HEK293 (cell line): ENCODE measurements at regions not wholly inside any gene's neighbourhood (a gene's known extent, or its start where the extent isn't known, plus 50 kb on each side); places are given as distances from the start of the nearest gene placed in this dataset.

Experiments
- CTCF ChIA-PET: fragments of 350-600 bp; formaldehyde crosslinking; extraction: SDS; loops from one replicate; lab custom pipeline; 2021; ENCODE audit warnings: antibody characterized with exemption; lab: Yijun Ruan, JAX
- POLR2A ChIA-PET: fragments of 300-600 bp; formaldehyde crosslinking; extraction: SDS; loops from one replicate; lab custom pipeline; 2020; ENCODE audit warnings: antibody characterized with exemption, inconsistent platforms; lab: Yijun Ruan, JAX
- H3K27ac ChIP-seq: fragments of 200-500 bp; sonication (Bioruptor generic); 2 replicates; pipeline ENCODE4 v1.5.1; 2014; ENCODE audit warnings: low read depth, low read length, control low read depth, inconsistent platforms; ENCODE audit errors: extremely low read depth
- H3K36me3 ChIP-seq, 2 experiments: fragments of 200-500 bp in 1 of 2; sonication (Bioruptor generic) in 1 of 2; 1 replicate in 1 of 2; 2 replicates in 1 of 2; pipeline ENCODE4 v1.5.1; 2014 to 2017; ENCODE audit warnings: inconsistent platforms in 2 of 2, low read length in 2 of 2; ENCODE audit not compliant: control insufficient read depth in 2 of 2, insufficient read depth in 1 of 2
- H3K4me1 ChIP-seq: fragments of 200-500 bp; sonication (Bioruptor generic); 2 replicates; pipeline ENCODE4 v1.5.1; 2014; ENCODE audit warnings: mild to moderate bottlenecking, low read length, inconsistent platforms; ENCODE audit not compliant: control insufficient read depth, insufficient read depth
- H3K4me3 ChIP-seq: 2 replicates; pipeline ENCODE4 v1.5.1; 2011; ENCODE audit warnings: low read depth, mild to moderate bottlenecking, control low read depth, low read length, moderate library complexity
- H3K9me3 ChIP-seq: fragments of 200-500 bp; sonication (Bioruptor generic); 2 replicates; pipeline ENCODE4 v1.5.1; 2014; ENCODE audit warnings: low read depth, low read length, inconsistent platforms; ENCODE audit not compliant: control insufficient read depth, insufficient read depth
- EGR2 ChIP-seq: fragments of 450-650 bp; formaldehyde crosslinking; IDR thresholded peaks from 2 replicates; pipeline ENCODE4 v1.5.1; 2016; ENCODE audit warnings: low read depth, missing biosample characterization, missing genetic modification characterization
- OSR2 ChIP-seq: fragments of 450-650 bp; formaldehyde crosslinking; IDR thresholded peaks from 2 replicates; pipeline ENCODE4 v1.5.1; 2016; ENCODE audit warnings: missing biosample characterization, missing genetic modification characterization
- SCRT2 ChIP-seq: fragments of 450-650 bp; formaldehyde crosslinking; IDR thresholded peaks from 2 replicates; pipeline ENCODE4 v1.5.1; 2016; ENCODE audit warnings: missing biosample characterization, missing genetic modification characterization
- ZBTB17 ChIP-seq: fragments of 450-650 bp; formaldehyde crosslinking; IDR thresholded peaks from 2 replicates; pipeline ENCODE4 v1.5.1; 2016; ENCODE audit warnings: missing biosample characterization, missing genetic modification characterization
- ZNF184 ChIP-seq: fragments of 450-650 bp; IDR thresholded peaks from 2 replicates; pipeline ENCODE4 v1.5.1; 2018; ENCODE audit warnings: missing biosample characterization, mild to moderate bottlenecking, missing genetic modification characterization
- ZNF335 ChIP-seq: fragments of 450-650 bp; formaldehyde crosslinking; conservative IDR thresholded peaks from 2 replicates; pipeline ENCODE4 v1.5.1; 2016; ENCODE audit warnings: missing biosample characterization, missing genetic modification characterization
- ZNF350 ChIP-seq: fragments of 450-650 bp; formaldehyde crosslinking; IDR thresholded peaks from 2 replicates; pipeline ENCODE4 v1.5.0; 2017; ENCODE audit warnings: missing biosample characterization, mild to moderate bottlenecking, missing genetic modification characterization
- ZNF571 ChIP-seq: fragments of 450-650 bp; formaldehyde crosslinking; IDR thresholded peaks from 2 replicates; pipeline ENCODE4 v1.5.0; 2017; ENCODE audit warnings: missing biosample characterization, missing genetic modification characterization
- ZNF629 ChIP-seq: fragments of 450-650 bp; formaldehyde crosslinking; IDR thresholded peaks from 2 replicates; pipeline ENCODE4 v1.5.1; 2017; ENCODE audit warnings: missing biosample characterization, missing genetic modification characterization
- ZSCAN16 ChIP-seq: fragments of 450-650 bp; formaldehyde crosslinking; IDR thresholded peaks from 2 replicates; pipeline ENCODE4 v1.5.1; 2016; ENCODE audit warnings: missing biosample characterization, missing genetic modification characterization
- TF ChIP-seq, protein P1 (sequence below): fragments of 450-650 bp; formaldehyde crosslinking; conservative IDR thresholded peaks from 2 replicates; pipeline ENCODE4 v1.5.1; 2016; ENCODE audit warnings: low read depth, missing biosample characterization, missing genetic modification characterization
- TF ChIP-seq, protein P2 (sequence below): fragments of 450-650 bp; formaldehyde crosslinking; IDR thresholded peaks from 2 replicates; pipeline ENCODE4 v1.5.1; 2016; ENCODE audit warnings: missing biosample characterization, missing genetic modification characterization

- H3K4me1 ChIP-seq = no peaks in the 10 kb centered on the region
- H3K9me3 ChIP-seq = no peaks in the 10 kb centered on the region
- no peaks in the 10 kb centered on the region for H3K36me3 ChIP-seq
- no peak overlapping the region for H3K27ac ChIP-seq
- no peak for TF ChIP-seq EGR2 (tag by site-specific recombination)
- ChIA-PET POLR2A (interaction anchor here (0.7 kb wide), 1 partner anchor 698 kb away, joined by 3 read pairs; no protein-coding TSS in a partner anchor), CTCF (interaction anchor here (0.7 kb wide), 1 partner anchor 48 kb away, joined by 3 read pairs; no protein-coding TSS in a partner anchor)
- H3K4me3 ChIP-seq = no peak overlapping the region
These were observed 177.8 kb downstream of the EDN1 start for GRCh38 chr6:12467706-12468670.

GRCh38 chr6:12472601-12473038 lies 182.5 kb downstream of the EDN1 start:
- Histone ChIP-seq H3K27ac (no peak overlapping the region), H3K4me1 (no peaks in the 10 kb centered on the region), H3K4me3 (no peak overlapping the region), H3K9me3 (no peaks in the 10 kb centered on the region), H3K36me3 (no peaks in the 10 kb centered on the region)
- POLR2A ChIA-PET = no interaction called here
- TF ChIP-seq, protein P1, sequence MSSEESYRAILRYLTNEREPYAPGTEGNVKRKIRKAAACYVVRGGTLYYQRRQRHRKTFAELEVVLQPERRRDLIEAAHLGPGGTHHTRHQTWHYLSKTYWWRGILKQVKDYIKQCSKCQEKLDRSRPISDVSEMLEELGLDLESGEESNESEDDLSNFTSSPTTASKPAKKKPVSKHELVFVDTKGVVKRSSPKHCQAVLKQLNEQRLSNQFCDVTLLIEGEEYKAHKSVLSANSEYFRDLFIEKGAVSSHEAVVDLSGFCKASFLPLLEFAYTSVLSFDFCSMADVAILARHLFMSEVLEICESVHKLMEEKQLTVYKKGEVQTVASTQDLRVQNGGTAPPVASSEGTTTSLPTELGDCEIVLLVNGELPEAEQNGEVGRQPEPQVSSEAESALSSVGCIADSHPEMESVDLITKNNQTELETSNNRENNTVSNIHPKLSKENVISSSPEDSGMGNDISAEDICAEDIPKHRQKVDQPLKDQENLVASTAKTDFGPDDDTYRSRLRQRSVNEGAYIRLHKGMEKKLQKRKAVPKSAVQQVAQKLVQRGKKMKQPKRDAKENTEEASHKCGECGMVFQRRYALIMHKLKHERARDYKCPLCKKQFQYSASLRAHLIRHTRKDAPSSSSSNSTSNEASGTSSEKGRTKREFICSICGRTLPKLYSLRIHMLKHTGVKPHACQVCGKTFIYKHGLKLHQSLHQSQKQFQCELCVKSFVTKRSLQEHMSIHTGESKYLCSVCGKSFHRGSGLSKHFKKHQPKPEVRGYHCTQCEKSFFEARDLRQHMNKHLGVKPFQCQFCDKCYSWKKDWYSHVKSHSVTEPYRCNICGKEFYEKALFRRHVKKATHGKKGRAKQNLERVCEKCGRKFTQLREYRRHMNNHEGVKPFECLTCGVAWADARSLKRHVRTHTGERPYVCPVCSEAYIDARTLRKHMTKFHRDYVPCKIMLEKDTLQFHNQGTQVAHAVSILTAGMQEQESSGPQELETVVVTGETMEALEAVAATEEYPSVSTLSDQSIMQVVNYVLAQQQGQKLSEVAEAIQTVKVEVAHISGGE = no peak
- TF ChIP-seq ZNF350 (tag by site-specific recombination) (peak; percentile 55; the same call in 1 of the 2 replicates), ZNF335 (0 out of 2 replicates have a peak, but pooled peaks have one; percentile 18), ZNF571 (tag by site-specific recombination) (no peak), ZNF184 (tag by site-specific recombination) (peak; percentile 11; the same call in 1 of the 2 replicates), OSR2 (tag by site-specific recombination) (peak; percentile 36; the same call in 1 of the 2 replicates), SCRT2 (tag by site-specific recombination) (peak; percentile 59)
- TF ChIP-seq, protein P2, sequence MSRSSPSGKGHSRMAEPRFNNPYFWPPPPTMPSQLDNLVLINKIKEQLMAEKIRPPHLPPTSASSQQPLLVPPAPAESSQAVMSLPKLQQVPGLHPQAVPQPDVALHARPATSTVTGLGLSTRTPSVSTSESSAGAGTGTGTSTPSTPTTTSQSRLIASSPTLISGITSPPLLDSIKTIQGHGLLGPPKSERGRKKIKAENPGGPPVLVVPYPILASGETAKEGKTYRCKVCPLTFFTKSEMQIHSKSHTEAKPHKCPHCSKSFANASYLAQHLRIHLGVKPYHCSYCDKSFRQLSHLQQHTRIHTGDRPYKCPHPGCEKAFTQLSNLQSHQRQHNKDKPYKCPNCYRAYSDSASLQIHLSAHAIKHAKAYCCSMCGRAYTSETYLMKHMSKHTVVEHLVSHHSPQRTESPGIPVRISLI = 0 out of 2 replicates have a peak, but pooled peaks have one; percentile 38
- CTCF ChIA-PET = no interaction called here

- Histone ChIP-seq H3K9me3 (no peaks in the 10 kb centered on the region), H3K36me3 (no peaks in the 10 kb centered on the region), H3K4me1 (no peaks in the 10 kb centered on the region), H3K4me3 (no peak overlapping the region), H3K27ac (no peak overlapping the region)
- ChIA-PET POLR2A (no interaction called here), CTCF (interaction anchor here (0.7 kb wide), 2 partner anchors 9 to 163 kb away, joined by 3 read pairs; no protein-coding TSS in a partner anchor)
- TF ChIP-seq ZSCAN16 (no peak), ZNF629 (no peak), ZBTB17 (tag by site-specific recombination) (no peak), ZNF350 (tag by site-specific recombination) (no peak)
- TF ChIP-seq, all 188 proteins: peak for 0
These were observed 183.3 kb downstream of the EDN1 start for GRCh38 chr6:12473494-12473893.
